GM06990 (cell line): ENCODE measurements at regions not wholly inside any gene's neighbourhood (a gene's known extent, or its start where the extent isn't known, plus 50 kb on each side); places are given as distances from the start of the nearest gene placed in this dataset.

Experiments used
- DNase-seq: peaks from one replicate; pipeline ENCODE4 v3.0.0-alpha.2; 2011; ENCODE audit not compliant: insufficient read length; ENCODE audit errors: extremely low read depth
- H3K27me3 ChIP-seq: replicated peaks from 2 replicates; pipeline ENCODE4 v1.6.0; 2011; ENCODE audit warnings: low read length; ENCODE audit not compliant: control insufficient read depth, insufficient read depth
- H3K36me3 ChIP-seq: 2 replicates; pipeline ENCODE4 v1.5.1; 2011; ENCODE audit warnings: low read length; ENCODE audit not compliant: control insufficient read depth, insufficient read depth
- H3K4me3 ChIP-seq: replicated peaks from 2 replicates; pipeline ENCODE4 v1.5.1; 2011; ENCODE audit warnings: low read depth, mild to moderate bottlenecking, control low read depth, low read length
- TF ChIP-seq, protein P1 (sequence below): IDR thresholded peaks from 2 replicates; pipeline ENCODE4 v1.5.1; 2011; ENCODE audit warnings: low read length, control low read depth, mild to moderate bottlenecking, inconsistent platforms; ENCODE audit not compliant: insufficient read depth, poor library complexity, severe bottlenecking

DNA sequence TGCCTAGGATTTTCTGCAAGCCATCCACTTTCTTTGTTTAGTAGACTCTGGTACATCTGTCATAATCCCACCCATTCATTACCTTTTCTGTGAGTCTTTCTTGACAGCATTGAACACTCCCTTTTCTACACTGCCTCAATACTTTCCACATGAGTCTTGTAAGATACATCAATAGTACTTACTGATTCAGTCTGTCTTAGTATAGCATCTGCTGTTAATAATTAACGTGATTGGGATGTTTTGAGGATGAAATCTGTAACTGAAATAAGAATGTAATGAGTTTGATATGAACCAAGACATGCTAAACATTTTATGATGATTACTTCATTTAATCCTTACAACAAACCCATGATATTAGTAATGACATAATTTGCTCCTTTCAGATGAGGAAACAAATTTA, 196.2 kb upstream of the FOXG1 start:
- no peak for DNase-seq
- TF ChIP-seq, protein P1, sequence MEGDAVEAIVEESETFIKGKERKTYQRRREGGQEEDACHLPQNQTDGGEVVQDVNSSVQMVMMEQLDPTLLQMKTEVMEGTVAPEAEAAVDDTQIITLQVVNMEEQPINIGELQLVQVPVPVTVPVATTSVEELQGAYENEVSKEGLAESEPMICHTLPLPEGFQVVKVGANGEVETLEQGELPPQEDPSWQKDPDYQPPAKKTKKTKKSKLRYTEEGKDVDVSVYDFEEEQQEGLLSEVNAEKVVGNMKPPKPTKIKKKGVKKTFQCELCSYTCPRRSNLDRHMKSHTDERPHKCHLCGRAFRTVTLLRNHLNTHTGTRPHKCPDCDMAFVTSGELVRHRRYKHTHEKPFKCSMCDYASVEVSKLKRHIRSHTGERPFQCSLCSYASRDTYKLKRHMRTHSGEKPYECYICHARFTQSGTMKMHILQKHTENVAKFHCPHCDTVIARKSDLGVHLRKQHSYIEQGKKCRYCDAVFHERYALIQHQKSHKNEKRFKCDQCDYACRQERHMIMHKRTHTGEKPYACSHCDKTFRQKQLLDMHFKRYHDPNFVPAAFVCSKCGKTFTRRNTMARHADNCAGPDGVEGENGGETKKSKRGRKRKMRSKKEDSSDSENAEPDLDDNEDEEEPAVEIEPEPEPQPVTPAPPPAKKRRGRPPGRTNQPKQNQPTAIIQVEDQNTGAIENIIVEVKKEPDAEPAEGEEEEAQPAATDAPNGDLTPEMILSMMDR, result no peak
- H3K4me3 ChIP-seq, result no peak overlapping the region
- no peaks in the 10 kb centered on the region for H3K36me3 ChIP-seq
- no peaks in the 10 kb centered on the region for H3K27me3 ChIP-seq

DNA sequence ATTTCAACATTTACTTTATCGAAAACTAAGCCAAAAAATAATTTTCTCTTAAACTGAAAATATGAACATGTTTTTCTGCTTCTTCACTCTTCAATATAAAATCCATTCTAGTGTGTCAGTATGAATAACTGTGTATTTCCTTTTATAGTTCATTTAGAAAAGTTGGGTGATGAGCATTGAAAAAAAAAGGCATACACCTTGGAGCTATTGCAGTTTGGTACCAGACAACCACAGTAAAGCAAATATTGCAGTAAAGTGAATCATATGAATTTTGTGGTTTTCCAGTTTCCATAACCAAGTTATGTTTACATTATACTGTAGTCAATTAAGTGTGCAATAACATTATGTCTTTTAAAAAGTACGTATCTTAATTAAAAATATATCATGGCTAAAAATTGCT, 195.0 kb upstream of the FOXG1 start:
- no peaks in the 10 kb centered on the region for H3K27me3 ChIP-seq
- TF ChIP-seq, protein P1, result no peak
- no peaks in the 10 kb centered on the region for H3K36me3 ChIP-seq
- no peak for DNase-seq
- H3K4me3 ChIP-seq, result no peak overlapping the region

DNA sequence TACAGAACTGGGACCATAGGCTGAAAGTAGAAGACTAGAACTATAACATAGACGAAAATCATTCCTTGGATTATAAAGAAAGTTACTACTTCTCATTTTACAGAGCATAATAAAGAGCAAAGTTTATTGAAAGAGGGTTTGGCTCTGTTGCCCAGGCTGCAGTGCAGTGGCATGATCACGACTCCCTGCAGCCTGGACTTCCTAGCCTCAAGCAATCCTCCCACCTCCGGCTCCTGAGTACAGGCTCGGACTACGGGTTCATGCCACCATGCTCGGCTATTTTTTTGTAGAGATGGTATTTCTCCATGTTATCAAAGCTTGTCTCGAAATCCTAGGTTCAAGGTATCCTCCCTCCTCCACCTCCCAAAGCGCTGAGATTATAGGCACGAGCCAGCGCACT, 190.1 kb upstream of the FOXG1 start:
- TF ChIP-seq, protein P1, result no peak
- H3K36me3 ChIP-seq, result no peaks in the 10 kb centered on the region
- no peak for DNase-seq
- no peaks in the 10 kb centered on the region for H3K27me3 ChIP-seq
- no peak overlapping the region for H3K4me3 ChIP-seq

DNA sequence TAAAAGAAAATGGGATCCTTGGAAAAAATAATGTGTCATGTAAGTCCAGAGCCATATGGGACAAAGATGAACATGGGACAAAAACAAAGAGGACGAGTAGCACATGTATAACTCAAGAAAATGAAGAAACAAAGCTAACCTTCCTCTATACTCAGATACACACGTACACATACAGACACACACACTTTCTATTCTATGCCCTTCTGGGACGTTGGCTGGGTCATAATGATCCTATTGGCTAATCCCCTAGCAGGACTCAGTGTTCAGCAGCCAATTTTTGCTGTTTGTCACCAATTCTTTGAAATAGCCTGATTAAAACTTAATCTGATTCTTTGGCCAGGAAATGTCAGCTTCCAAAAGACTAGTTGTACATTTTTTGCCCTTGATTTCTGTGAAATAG, 189.4 kb upstream of the FOXG1 start:
- TF ChIP-seq, protein P1, result no peak
- Histone ChIP-seq H3K27me3 (no peaks in the 10 kb centered on the region), H3K4me3 (no peak overlapping the region), H3K36me3 (no peaks in the 10 kb centered on the region)
- DNase-seq, result no peak

DNA sequence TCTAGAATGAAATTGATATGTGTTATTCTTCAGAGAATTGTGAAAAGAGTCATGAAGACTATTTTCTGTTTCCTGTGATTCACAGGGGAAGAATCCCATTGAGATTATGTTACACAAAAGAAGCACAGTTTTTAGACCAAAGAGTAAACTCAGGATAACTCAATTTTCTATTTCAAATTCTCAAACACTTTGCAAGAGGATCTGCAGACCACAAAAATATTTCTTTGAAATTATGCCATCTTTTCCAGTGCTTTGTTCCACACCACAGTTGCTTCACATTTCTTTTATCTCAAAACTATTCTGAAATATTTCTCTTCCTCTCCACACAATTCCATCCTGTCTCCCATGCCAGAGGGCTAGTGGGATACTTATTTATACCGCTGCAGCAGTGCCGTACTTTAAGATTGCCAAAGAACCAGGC, 188.9 kb upstream of the FOXG1 start:
- no peaks in the 10 kb centered on the region for H3K27me3 ChIP-seq
- no peak overlapping the region for H3K4me3 ChIP-seq
- no peaks in the 10 kb centered on the region for H3K36me3 ChIP-seq
- TF ChIP-seq, protein P1, result no peak
- no peak for DNase-seq

DNA sequence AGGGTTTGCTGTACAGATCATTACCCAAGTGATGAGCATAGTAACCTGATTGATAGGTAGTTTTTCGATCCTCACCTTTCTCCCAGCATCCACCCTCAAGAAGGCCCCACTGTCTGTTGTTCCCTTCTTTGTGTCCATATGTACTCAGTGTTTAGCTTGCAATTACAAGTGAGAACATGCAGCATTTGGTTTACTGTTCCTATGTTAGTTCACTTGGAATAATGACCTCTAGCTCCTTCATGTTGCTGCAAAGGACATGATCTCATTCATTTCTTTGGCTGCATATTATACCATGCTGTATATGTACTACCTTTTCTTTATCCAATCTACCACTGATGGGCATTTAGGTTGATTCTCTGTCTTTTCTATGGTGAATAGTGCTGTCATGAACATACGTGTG, 181.6 kb upstream of the FOXG1 start:
- no peak overlapping the region for H3K4me3 ChIP-seq
- DNase-seq, result no peak
- TF ChIP-seq, protein P1, result no peak
- no peaks in the 10 kb centered on the region for H3K27me3 ChIP-seq
- H3K36me3 ChIP-seq, result no peaks in the 10 kb centered on the region
